T-cell (primary cell): ENCODE measurements at regions not wholly inside any gene's neighbourhood (a gene's known extent, or its start where the extent isn't known, plus 50 kb on each side); places are given as distances from the start of the nearest gene placed in this dataset.
A peak's percentile ranks its signal among the peaks of the same experiment; 100 is the strongest.
"Not testable (repeated sequence)": the region's sequence is repeated elsewhere in the genome, so short reads cannot be mapped to it uniquely, and the experiment has no call there.

Source experiments
- ATAC-seq, 4 experiments: fragments of 200-7000 bp in 3 of 4; fragments of 150-1000 bp in 1 of 4; cut with Tn5 transposase; replicated peaks in 1 of 4; 1 replicate in 3 of 4; 2 replicates in 1 of 4; pipeline ENCODE4 v1.10.0; 2021; ENCODE audit warnings: moderate library complexity in 3 of 4, mild to moderate bottlenecking in 2 of 4, moderate number of reproducible peaks in 1 of 4
- CTCF ChIA-PET, 2 donors: fragments of 300-600 bp; sonication (Branson Sonifier 250); formaldehyde crosslinking; loops; one replicate each; lab custom pipeline; 2022; ENCODE audit warnings: antibody characterized with exemption in 2 of 2; lab: Charles Lee
- POLR2A ChIA-PET, 2 donors: fragments of 300-600 bp; sonication (Branson Sonifier 250); formaldehyde crosslinking; loops; one replicate each; lab custom pipeline; 2022; ENCODE audit warnings: antibody characterized with exemption in 2 of 2; lab: Charles Lee
- DNase-seq, 35 experiments: peaks; one replicate each; pipeline versions ENCODE4 v3.0.0 to v3.0.0-alpha.2; 2013 to 2023
- H3K27ac ChIP-seq: one replicate; pipeline ENCODE4 v1.5.1; 2013; ENCODE audit warnings: low read length
- H3K27me3 ChIP-seq, 2 experiments: replicated peaks in 1 of 2; 1 replicate in 1 of 2; 2 replicates in 1 of 2; pipeline versions ENCODE4 v1.6.1 to v1.7.0; 2013; ENCODE audit warnings: low read length in 1 of 2, mixed read lengths in 1 of 2; ENCODE audit not compliant: control insufficient read depth in 2 of 2, insufficient read depth in 2 of 2; ENCODE audit errors: extremely low read depth in 1 of 2
- H3K36me3 ChIP-seq, 2 donors: 1 replicate in 1 of 2; 2 replicates in 1 of 2; pipeline versions ENCODE4 v1.6.1 to v1.7.0; 2013; ENCODE audit warnings: low read length in 1 of 2; ENCODE audit not compliant: control insufficient read depth in 2 of 2, insufficient read depth in 1 of 2; ENCODE audit errors: extremely low read depth in 1 of 2
- H3K4me1 ChIP-seq, 2 experiments: 1 replicate in 1 of 2; 2 replicates in 1 of 2; pipeline versions ENCODE4 v1.6.1 to v1.7.0; 2013; ENCODE audit warnings: low read length in 2 of 2, mixed read lengths in 1 of 2; ENCODE audit not compliant: insufficient read depth in 2 of 2, control insufficient read depth in 1 of 2; ENCODE audit errors: extremely low read depth in 1 of 2
- H3K4me3 ChIP-seq, 2 donors: 1 replicate in 1 of 2; 2 replicates in 1 of 2; pipeline versions ENCODE4 v1.5.1 to v1.7.0; 2013; ENCODE audit warnings: mild to moderate bottlenecking in 2 of 2, low read length in 1 of 2, moderate library complexity in 1 of 2; ENCODE audit not compliant: control insufficient read depth in 1 of 2; ENCODE audit errors: extremely low read depth in 1 of 2
- H3K9me3 ChIP-seq: 2 replicates; pipeline ENCODE4 v1.7.0; 2013
- H3K27ac Mint-ChIP-seq, 2 donors: one replicate each; pipeline ENCODE4 v1.8.0; 2020 to 2021; ENCODE audit warnings: mild to moderate bottlenecking in 2 of 2, mixed read lengths in 2 of 2
- H3K27me3 Mint-ChIP-seq, 2 donors: one replicate each; pipeline ENCODE4 v1.8.0; 2021 to 2022; ENCODE audit warnings: mixed read lengths in 2 of 2
- H3K36me3 Mint-ChIP-seq: one replicate; pipeline ENCODE4 v1.8.0; 2021; ENCODE audit warnings: mixed read lengths
- H3K4me1 Mint-ChIP-seq, 3 donors: one replicate each; pipeline ENCODE4 v1.8.0; 2020 to 2022; ENCODE audit warnings: mixed read lengths in 3 of 3, mild to moderate bottlenecking in 1 of 3
- H3K4me3 Mint-ChIP-seq, 3 donors: one replicate each; pipeline ENCODE4 v1.8.0; 2020 to 2022; ENCODE audit warnings: mild to moderate bottlenecking in 3 of 3, mixed read lengths in 3 of 3, moderate library complexity in 3 of 3
- H3K9me3 Mint-ChIP-seq, 3 donors: one replicate each; pipeline ENCODE4 v1.8.0; 2020 to 2022; ENCODE audit warnings: mixed read lengths in 3 of 3
- WGBS: methylation state at CpG from one replicate; pipeline ENCODE4 v1.1.5; 2013; ENCODE audit warnings: missing lambda C conversion rate; ENCODE audit not compliant: insufficient coverage; 5-methylcytosine and 5-hydroxymethylcytosine counted together

- Histone ChIP-seq H3K9me3 (no peaks in the 10 kb centered on the region), H3K4me1 (no peaks in the 10 kb centered on the region), H3K27me3 (no peaks in the 10 kb centered on the region), H3K36me3 (no peaks in the 10 kb centered on the region), H3K4me3 (no peak overlapping the region), H3K27ac (no peak overlapping the region)
- Mint-ChIP-seq H3K9me3 (peaks cover 4 to 6% (median 6%) of the 10 kb centered on the region in 3 donors), H3K27ac (no peak overlapping the region), H3K36me3 (no peaks in the 10 kb centered on the region), H3K4me3 (no peak overlapping the region), H3K27me3 (no peaks in the 10 kb centered on the region), H3K4me1 (no peaks in the 10 kb centered on the region)
- POLR2A ChIA-PET, result no interaction called here
- no peak for ATAC-seq
- CTCF ChIA-PET, result no interaction called here
- WGBS, result 94% methylated on average over 5 of the region's 17 CpGs
- DNase-seq, result no peak
These were observed 431.6 kb downstream of the IRX1 start for GRCh38 chr5:4027088-4027734.

- Histone ChIP-seq H3K9me3 (no peaks in the 10 kb centered on the region), H3K27ac (no peak overlapping the region), H3K27me3 (no peaks in the 10 kb centered on the region), H3K36me3 (no peaks in the 10 kb centered on the region), H3K4me3 (no peak overlapping the region), H3K4me1 (no peaks in the 10 kb centered on the region)
- no peak for ATAC-seq
- no peak for DNase-seq
- Mint-ChIP-seq H3K36me3 (no peaks in the 10 kb centered on the region), H3K9me3 (peaks cover 6 to 7% (median 6%) of the 10 kb centered on the region in 3 donors), H3K27ac (no peak overlapping the region), H3K4me3 (no peak overlapping the region), H3K27me3 (no peaks in the 10 kb centered on the region), H3K4me1 (no peaks in the 10 kb centered on the region)
- ChIA-PET CTCF (no interaction called here), POLR2A (no interaction called here)
- no CpG with 5 or more reads among the region's 2 CpGs for WGBS
These were observed 432.8 kb downstream of the IRX1 start for GRCh38 chr5:4028384-4028783.

DNA sequence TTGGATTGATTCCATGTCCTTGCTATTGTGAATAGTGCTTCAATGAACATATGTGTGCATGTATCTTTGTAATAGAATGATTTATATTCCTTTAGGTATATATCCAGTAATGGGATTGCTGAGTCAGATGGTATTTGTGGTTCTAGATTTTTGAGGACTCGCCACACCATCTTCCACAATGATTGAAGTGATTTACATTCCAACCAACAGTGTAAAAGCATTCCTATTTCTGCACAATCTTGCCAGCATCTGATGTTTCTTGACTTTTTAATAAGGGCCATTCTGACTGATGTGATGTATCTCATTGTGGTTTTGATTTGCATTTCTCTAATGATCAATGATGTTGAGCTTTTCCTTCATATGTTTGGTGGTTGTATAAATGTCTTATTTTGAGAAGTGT lies 437.9 kb downstream of the IRX1 start:
- H3K27ac ChIP-seq, DNase-seq, H3K27me3 Mint-ChIP-seq, ATAC-seq, H3K36me3 ChIP-seq, H3K27me3 ChIP-seq, H3K4me1 ChIP-seq, H3K36me3 Mint-ChIP-seq, H3K9me3 ChIP-seq, CTCF ChIA-PET, H3K4me3 ChIP-seq, H3K27ac Mint-ChIP-seq, H3K4me3 Mint-ChIP-seq, H3K4me1 Mint-ChIP-seq, POLR2A ChIA-PET: not testable (repeated sequence)
- H3K9me3 Mint-ChIP-seq, result peaks cover 7 to 11% (median 10%) of the 10 kb centered on the region in 3 donors
- no CpG with 5 or more reads among the region's 1 CpG for WGBS

- WGBS, result no CpG with 5 or more reads among the region's 5 CpGs
These were observed 441.2 kb downstream of the IRX1 start for GRCh38 chr5:4036861-4037260.

GRCh38 chr5:4038994-4039393 lies 443.4 kb downstream of the IRX1 start:
- ChIA-PET CTCF (no interaction called here), POLR2A (no interaction called here)
- Histone ChIP-seq H3K9me3 (no peaks in the 10 kb centered on the region), H3K36me3 (no peaks in the 10 kb centered on the region), H3K4me1 (no peaks in the 10 kb centered on the region), H3K27me3 (no peaks in the 10 kb centered on the region), H3K27ac (no peak overlapping the region), H3K4me3 (no peak overlapping the region)
- DNase-seq (no peak), ATAC-seq (no peak)
- Mint-ChIP-seq H3K4me3 (no peak overlapping the region), H3K27me3 (no peaks in the 10 kb centered on the region), H3K9me3 (peaks cover 0 to 16% (median 4%) of the 10 kb centered on the region in 3 donors), H3K36me3 (no peaks in the 10 kb centered on the region), H3K4me1 (peaks cover 13 to 27% (median 16%) of the 10 kb centered on the region in 3 donors), H3K27ac (no peak overlapping the region)
- 100% methylated on average over 3 of the region's 8 CpGs for WGBS

More at GRCh38 chr5:4036861-4037260, 441.2 kb downstream of the IRX1 start:
- H3K9me3 ChIP-seq, result no peaks in the 10 kb centered on the region
- no peak overlapping the region for H3K4me3 ChIP-seq
- no peaks in the 10 kb centered on the region for H3K36me3 ChIP-seq
- no peaks in the 10 kb centered on the region for H3K4me1 ChIP-seq
- Mint-ChIP-seq H3K27ac (no peak overlapping the region), H3K4me1 (peaks cover 3 to 11% (median 6%) of the 10 kb centered on the region in 3 donors), H3K27me3 (no peaks in the 10 kb centered on the region), H3K4me3 (no peak overlapping the region), H3K36me3 (no peaks in the 10 kb centered on the region), H3K9me3 (peaks cover 3 to 16% (median 10%) of the 10 kb centered on the region in 3 donors)
- no peaks in the 10 kb centered on the region for H3K27me3 ChIP-seq
- POLR2A ChIA-PET, result no interaction called here
- ATAC-seq (no peak), DNase-seq (no peak)
- H3K27ac ChIP-seq, result no peak overlapping the region
- CTCF ChIA-PET, result no interaction called here

DNA sequence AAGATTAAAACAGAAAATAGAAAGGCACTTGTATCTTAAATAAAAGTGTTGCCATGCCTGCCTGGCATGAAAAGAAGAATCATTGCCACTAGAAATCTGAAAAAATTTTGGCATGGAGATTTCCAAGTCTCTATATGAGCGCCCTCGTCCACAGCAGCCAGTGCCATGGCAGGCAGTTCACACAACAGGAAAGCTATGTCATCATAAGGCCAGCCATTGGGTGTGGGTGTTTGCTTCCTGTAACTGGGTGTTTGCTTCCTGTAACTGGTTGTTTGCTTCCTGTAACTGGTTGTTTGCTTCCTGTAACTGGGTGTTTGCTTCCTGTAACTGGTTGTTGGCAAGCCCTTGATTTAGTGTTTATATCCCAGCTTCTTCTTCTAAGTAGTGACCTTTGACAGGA lies 446.7 kb downstream of the IRX1 start:
- no peaks in the 10 kb centered on the region for H3K27me3 ChIP-seq
- ChIA-PET CTCF (no interaction called here), POLR2A (no interaction called here)
- H3K4me1 ChIP-seq, result no peaks in the 10 kb centered on the region
- H3K36me3 Mint-ChIP-seq, result no peaks in the 10 kb centered on the region
- H3K4me3 ChIP-seq, result no peak overlapping the region
- H3K4me1 Mint-ChIP-seq, result peaks cover 13 to 27% (median 16%) of the 10 kb centered on the region in 3 donors
- H3K27ac Mint-ChIP-seq, result peak overlapping the region in 1 of 2 donors; percentile 44
- ATAC-seq (peak in 1 of 4 experiments; percentile 35), DNase-seq (peak in 2 of 35 experiments; percentile 2 to 5)
- H3K27me3 Mint-ChIP-seq, result no peaks in the 10 kb centered on the region
- 75% methylated on average over 1 of the region's 2 CpGs for WGBS
- no peak overlapping the region for H3K4me3 Mint-ChIP-seq
- no peak overlapping the region for H3K27ac ChIP-seq
- H3K36me3 ChIP-seq, result no peaks in the 10 kb centered on the region
- no peaks in the 10 kb centered on the region for H3K9me3 ChIP-seq
- peaks cover 3 to 12% (median 5%) of the 10 kb centered on the region in 3 donors for H3K9me3 Mint-ChIP-seq
